Skin epidermis (tissue), 12 donors: ENCODE measurements at regions not wholly inside any gene's neighbourhood (a gene's known extent, or its start where the extent isn't known, plus 50 kb on each side); places are given as distances from the start of the nearest gene placed in this dataset.
"Not testable (repeated sequence)": the region's sequence is repeated elsewhere in the genome, so short reads cannot be mapped to it uniquely, and the experiment has no call there.

Experiments used
- H3K27ac ChIP-seq, 21 experiments: fragments of 200-600 bp; sonication (generic) in 11 of 21; one replicate each; pipeline ENCODE4 v1.5.0; 2020; ENCODE audit warnings: mild to moderate bottlenecking in 3 of 21, inconsistent platforms in 2 of 21, moderate library complexity in 2 of 21
- H3K4me3 ChIP-seq, 7 experiments: fragments of 200-600 bp; sonication (generic) in 2 of 7; one replicate each; pipeline ENCODE4 v1.5.0; 2020; ENCODE audit warnings: inconsistent platforms in 2 of 7, mild to moderate bottlenecking in 2 of 7, moderate library complexity in 1 of 7

- H3K4me3 ChIP-seq = no peak overlapping the region
- no peak overlapping the region for H3K27ac ChIP-seq
Observed at GRCh38 chr6:51045548-51045947, 226.9 kb downstream of the TFAP2B start.

GRCh38 chr6:51049288-51049982 is 230.8 kb downstream of the TFAP2B start:
- no peak overlapping the region for H3K4me3 ChIP-seq
- no peak overlapping the region for H3K27ac ChIP-seq

GRCh38 chr6:51049983-51050877 is 231.6 kb downstream of the TFAP2B start:
- H3K4me3 ChIP-seq = no peak overlapping the region

GRCh38 chr6:51052716-51053115 is 234.0 kb downstream of the TFAP2B start:
- H3K27ac ChIP-seq, H3K4me3 ChIP-seq: not testable (repeated sequence)

More at GRCh38 chr6:51049983-51050877, 231.6 kb downstream of the TFAP2B start:
- H3K27ac ChIP-seq = no peak overlapping the region

- not testable (repeated sequence) for H3K4me3 ChIP-seq, H3K27ac ChIP-seq
Observed at GRCh38 chr6:51055316-51055715, 236.6 kb downstream of the TFAP2B start.

GRCh38 chr6:51057296-51057695 is 238.6 kb downstream of the TFAP2B start:
- Histone ChIP-seq H3K27ac (no peak overlapping the region), H3K4me3 (no peak overlapping the region)

GRCh38 chr6:51060262-51060762 is 241.6 kb downstream of the TFAP2B start:
- no peak overlapping the region for H3K4me3 ChIP-seq
- no peak overlapping the region for H3K27ac ChIP-seq

- H3K27ac ChIP-seq = peak overlapping the region in 1 of 21 experiments; percentile 34
- no peak overlapping the region for H3K4me3 ChIP-seq
Observed at GRCh38 chr6:51062166-51062722, 243.6 kb downstream of the TFAP2B start.

- Histone ChIP-seq H3K4me3 (no peak overlapping the region), H3K27ac (no peak overlapping the region)
Observed at GRCh38 chr6:51077821-51078518, 259.3 kb downstream of the TFAP2B start.

- no peak overlapping the region for H3K27ac ChIP-seq
Observed at GRCh38 chr6:51090343-51090742, 271.7 kb downstream of the TFAP2B start.

GRCh38 chr6:51093871-51094270 is 275.2 kb downstream of the TFAP2B start:
- no peak overlapping the region for H3K4me3 ChIP-seq
- no peak overlapping the region for H3K27ac ChIP-seq

More at GRCh38 chr6:51090343-51090742, 271.7 kb downstream of the TFAP2B start:
- H3K4me3 ChIP-seq = no peak overlapping the region

- no peak overlapping the region for H3K27ac ChIP-seq
- no peak overlapping the region for H3K4me3 ChIP-seq
Observed at GRCh38 chr6:51094271-51094670, 275.6 kb downstream of the TFAP2B start.

- Histone ChIP-seq H3K4me3 (no peak overlapping the region), H3K27ac (no peak overlapping the region)
Observed at GRCh38 chr6:51098246-51098645, 279.6 kb downstream of the TFAP2B start.

- Histone ChIP-seq H3K4me3 (no peak overlapping the region), H3K27ac (no peak overlapping the region)
Observed at GRCh38 chr6:51098791-51099190, 280.1 kb downstream of the TFAP2B start.

GRCh38 chr6:51099201-51099600 is 280.5 kb downstream of the TFAP2B start:
- Histone ChIP-seq H3K4me3 (no peak overlapping the region), H3K27ac (no peak overlapping the region)

GRCh38 chr6:51105357-51105756 is 286.7 kb downstream of the TFAP2B start:
- H3K27ac ChIP-seq = no peak overlapping the region
- H3K4me3 ChIP-seq = no peak overlapping the region

- no peak overlapping the region for H3K4me3 ChIP-seq
Observed at GRCh38 chr6:51107769-51108203, 289.1 kb downstream of the TFAP2B start.

GRCh38 chr6:51108563-51109234 is 290.0 kb downstream of the TFAP2B start:
- Histone ChIP-seq H3K27ac (peak overlapping the region in 1 of 21 experiments; percentile 6), H3K4me3 (no peak overlapping the region)

More at GRCh38 chr6:51107769-51108203, 289.1 kb downstream of the TFAP2B start:
- no peak overlapping the region for H3K27ac ChIP-seq

GRCh38 chr6:51112731-51113130 is 294.1 kb downstream of the TFAP2B start:
- H3K4me3 ChIP-seq = no peak overlapping the region
- peak overlapping the region in 1 of 21 experiments; percentile 48 for H3K27ac ChIP-seq
